Dendritic cell treated with granulocyte-macrophage colony-stimulating factor and Interleukin-4, amounts not matched to agents 40 ng/mL and 50 ng/mL, for 4 days (primary cell): ENCODE measurements at regions not wholly inside any gene's neighbourhood (a gene's known extent, or its start where the extent isn't known, plus 50 kb on each side); places are given as distances from the start of the nearest gene placed in this dataset.

Experiments
- H3K27ac Mint-ChIP-seq: one replicate; pipeline ENCODE4 v1.8.0; 2022; ENCODE audit warnings: mild to moderate bottlenecking, mixed read lengths
- H3K27me3 Mint-ChIP-seq: one replicate; pipeline ENCODE4 v1.8.0; 2022; ENCODE audit warnings: mild to moderate bottlenecking, mixed read lengths
- H3K36me3 Mint-ChIP-seq: one replicate; pipeline ENCODE4 v1.8.0; 2022; ENCODE audit warnings: low read depth, mixed read lengths
- H3K4me1 Mint-ChIP-seq: one replicate; pipeline ENCODE4 v1.8.0; 2022; ENCODE audit warnings: low read depth, mixed read lengths
- H3K4me3 Mint-ChIP-seq: one replicate; pipeline ENCODE4 v1.8.0; 2022; ENCODE audit warnings: mild to moderate bottlenecking, moderate library complexity, mixed read lengths
- H3K9me3 Mint-ChIP-seq: one replicate; pipeline ENCODE4 v1.8.0; 2022; ENCODE audit warnings: mixed read lengths
- intact Hi-C: fragments of 100-400 bp; cut with micrococcal nuclease; formaldehyde crosslinking; loops from one replicate; pipeline ENCODE4 v1.15.0; 2022

GRCh38 chr16:65944361-65944760 lies 422.1 kb upstream of the CDH5 start:
- Mint-ChIP-seq H3K27me3 (no peaks in the 10 kb centered on the region), H3K27ac (no peak overlapping the region), H3K4me1 (no peaks in the 10 kb centered on the region), H3K4me3 (no peak overlapping the region), H3K36me3 (no peaks in the 10 kb centered on the region), H3K9me3 (no peaks in the 10 kb centered on the region)
- intact Hi-C loops: no loop called here

- intact Hi-C loops: no loop called here
- Mint-ChIP-seq H3K36me3 (no peaks in the 10 kb centered on the region), H3K4me1 (no peaks in the 10 kb centered on the region), H3K27ac (no peak overlapping the region), H3K27me3 (no peaks in the 10 kb centered on the region), H3K4me3 (no peak overlapping the region), H3K9me3 (no peaks in the 10 kb centered on the region)
Observed at GRCh38 chr16:65940711-65941110, 425.8 kb upstream of the CDH5 start.

- Mint-ChIP-seq H3K4me1 (no peaks in the 10 kb centered on the region), H3K4me3 (no peak overlapping the region), H3K27ac (no peak overlapping the region), H3K9me3 (no peaks in the 10 kb centered on the region), H3K36me3 (no peaks in the 10 kb centered on the region), H3K27me3 (no peaks in the 10 kb centered on the region)
- intact Hi-C loops: no loop called here
Observed at GRCh38 chr16:65938083-65938482, 428.4 kb upstream of the CDH5 start.

- Mint-ChIP-seq H3K27me3 (no peaks in the 10 kb centered on the region), H3K36me3 (no peaks in the 10 kb centered on the region), H3K9me3 (no peaks in the 10 kb centered on the region), H3K4me1 (no peaks in the 10 kb centered on the region), H3K4me3 (no peak overlapping the region), H3K27ac (no peak overlapping the region)
- intact Hi-C loops: no loop called here
Observed at GRCh38 chr16:65937455-65937854, 429.0 kb upstream of the CDH5 start.

- no peaks in the 10 kb centered on the region for H3K9me3 Mint-ChIP-seq
Observed at GRCh38 chr16:65936096-65936495, 430.4 kb upstream of the CDH5 start.

GRCh38 chr16:65934443-65934842 lies 432.0 kb upstream of the CDH5 start:
- no peak overlapping the region for H3K4me3 Mint-ChIP-seq
- intact Hi-C loops: no loop called here
- no peaks in the 10 kb centered on the region for H3K4me1 Mint-ChIP-seq
- no peaks in the 10 kb centered on the region for H3K27me3 Mint-ChIP-seq
- no peak overlapping the region for H3K27ac Mint-ChIP-seq
- no peaks in the 10 kb centered on the region for H3K9me3 Mint-ChIP-seq
- H3K36me3 Mint-ChIP-seq: no peaks in the 10 kb centered on the region

More at GRCh38 chr16:65936096-65936495, 430.4 kb upstream of the CDH5 start:
- no peak overlapping the region for H3K4me3 Mint-ChIP-seq
- H3K27ac Mint-ChIP-seq: no peak overlapping the region
- H3K36me3 Mint-ChIP-seq: no peaks in the 10 kb centered on the region
- no peaks in the 10 kb centered on the region for H3K4me1 Mint-ChIP-seq
- no peaks in the 10 kb centered on the region for H3K27me3 Mint-ChIP-seq
- intact Hi-C loops: no loop called here

GRCh38 chr16:65933703-65934102 lies 432.8 kb upstream of the CDH5 start:
- intact Hi-C loops: no loop called here
- no peaks in the 10 kb centered on the region for H3K9me3 Mint-ChIP-seq
- H3K27ac Mint-ChIP-seq: no peak overlapping the region
- no peaks in the 10 kb centered on the region for H3K4me1 Mint-ChIP-seq
- no peaks in the 10 kb centered on the region for H3K36me3 Mint-ChIP-seq
- no peaks in the 10 kb centered on the region for H3K27me3 Mint-ChIP-seq
- no peak overlapping the region for H3K4me3 Mint-ChIP-seq

GRCh38 chr16:65932350-65933072 lies 434.0 kb upstream of the CDH5 start:
- Mint-ChIP-seq H3K27ac (no peak overlapping the region), H3K36me3 (no peaks in the 10 kb centered on the region)

GRCh38 chr16:65922923-65923322 lies 443.6 kb upstream of the CDH5 start:
- Mint-ChIP-seq H3K36me3 (no peaks in the 10 kb centered on the region), H3K9me3 (no peaks in the 10 kb centered on the region), H3K27ac (no peak overlapping the region), H3K4me1 (no peaks in the 10 kb centered on the region), H3K27me3 (peaks cover 4% of the 10 kb centered on the region), H3K4me3 (no peak overlapping the region)
- intact Hi-C loops: no loop called here

More at GRCh38 chr16:65932350-65933072, 434.0 kb upstream of the CDH5 start:
- no peaks in the 10 kb centered on the region for H3K4me1 Mint-ChIP-seq
- H3K4me3 Mint-ChIP-seq: no peak overlapping the region
- intact Hi-C loops: no loop called here
- peaks cover 2% of the 10 kb centered on the region for H3K27me3 Mint-ChIP-seq
- H3K9me3 Mint-ChIP-seq: no peaks in the 10 kb centered on the region

GRCh38 chr16:65919986-65920376 lies 446.5 kb upstream of the CDH5 start:
- H3K4me1 Mint-ChIP-seq: no peaks in the 10 kb centered on the region
- peaks cover 1% of the 10 kb centered on the region for H3K27me3 Mint-ChIP-seq
- no peak overlapping the region for H3K27ac Mint-ChIP-seq
- intact Hi-C loops: no loop called here
- H3K4me3 Mint-ChIP-seq: no peak overlapping the region
- H3K36me3 Mint-ChIP-seq: no peaks in the 10 kb centered on the region
- no peaks in the 10 kb centered on the region for H3K9me3 Mint-ChIP-seq

- Mint-ChIP-seq H3K9me3 (no peaks in the 10 kb centered on the region), H3K27me3 (peaks cover 1% of the 10 kb centered on the region), H3K4me1 (no peaks in the 10 kb centered on the region), H3K27ac (no peak overlapping the region), H3K4me3 (no peak overlapping the region), H3K36me3 (no peaks in the 10 kb centered on the region)
- intact Hi-C loops: no loop called here
Observed at GRCh38 chr16:65919145-65919985, 447.1 kb upstream of the CDH5 start.

- no peak overlapping the region for H3K4me3 Mint-ChIP-seq
- H3K27me3 Mint-ChIP-seq: peaks cover 1% of the 10 kb centered on the region
- no peaks in the 10 kb centered on the region for H3K4me1 Mint-ChIP-seq
- no peaks in the 10 kb centered on the region for H3K9me3 Mint-ChIP-seq
- H3K27ac Mint-ChIP-seq: no peak overlapping the region
- intact Hi-C loops: no loop called here
- no peaks in the 10 kb centered on the region for H3K36me3 Mint-ChIP-seq
Observed at GRCh38 chr16:65917466-65917865, 449.0 kb upstream of the CDH5 start.

GRCh38 chr16:65916995-65917394 lies 449.5 kb upstream of the CDH5 start:
- Mint-ChIP-seq H3K9me3 (no peaks in the 10 kb centered on the region), H3K36me3 (no peaks in the 10 kb centered on the region), H3K4me1 (no peaks in the 10 kb centered on the region), H3K27me3 (peaks cover 1% of the 10 kb centered on the region), H3K27ac (no peak overlapping the region), H3K4me3 (no peak overlapping the region)
- intact Hi-C loops: no loop called here

GRCh38 chr16:65910291-65910690 lies 456.2 kb upstream of the CDH5 start:
- H3K4me1 Mint-ChIP-seq: no peaks in the 10 kb centered on the region
- H3K9me3 Mint-ChIP-seq: no peaks in the 10 kb centered on the region
- no peak overlapping the region for H3K27ac Mint-ChIP-seq
- no peak overlapping the region for H3K4me3 Mint-ChIP-seq
- H3K36me3 Mint-ChIP-seq: no peaks in the 10 kb centered on the region
- intact Hi-C loops: no loop called here
- no peaks in the 10 kb centered on the region for H3K27me3 Mint-ChIP-seq
